T-cell (primary cell): ENCODE measurements at regions not wholly inside any gene's neighbourhood (a gene's known extent, or its start where the extent isn't known, plus 50 kb on each side); places are given as distances from the start of the nearest gene placed in this dataset.

ENCODE experiments used
- ATAC-seq, 4 experiments: fragments of 200-7000 bp in 3 of 4; fragments of 150-1000 bp in 1 of 4; cut with Tn5 transposase; replicated peaks in 1 of 4; 1 replicate in 3 of 4; 2 replicates in 1 of 4; pipeline ENCODE4 v1.10.0; 2021; ENCODE audit warnings: moderate library complexity in 3 of 4, mild to moderate bottlenecking in 2 of 4, moderate number of reproducible peaks in 1 of 4
- CTCF ChIA-PET, 2 donors: fragments of 300-600 bp; sonication (Branson Sonifier 250); formaldehyde crosslinking; loops; one replicate each; lab custom pipeline; 2022; ENCODE audit warnings: antibody characterized with exemption in 2 of 2; lab: Charles Lee
- POLR2A ChIA-PET, 2 donors: fragments of 300-600 bp; sonication (Branson Sonifier 250); formaldehyde crosslinking; loops; one replicate each; lab custom pipeline; 2022; ENCODE audit warnings: antibody characterized with exemption in 2 of 2; lab: Charles Lee
- DNase-seq, 35 experiments: peaks; one replicate each; pipeline versions ENCODE4 v3.0.0 to v3.0.0-alpha.2; 2013 to 2023
- H3K27ac ChIP-seq: one replicate; pipeline ENCODE4 v1.5.1; 2013; ENCODE audit warnings: low read length
- H3K27me3 ChIP-seq, 2 experiments: replicated peaks in 1 of 2; 1 replicate in 1 of 2; 2 replicates in 1 of 2; pipeline versions ENCODE4 v1.6.1 to v1.7.0; 2013; ENCODE audit warnings: low read length in 1 of 2, mixed read lengths in 1 of 2; ENCODE audit not compliant: control insufficient read depth in 2 of 2, insufficient read depth in 2 of 2; ENCODE audit errors: extremely low read depth in 1 of 2
- H3K36me3 ChIP-seq, 2 donors: 1 replicate in 1 of 2; 2 replicates in 1 of 2; pipeline versions ENCODE4 v1.6.1 to v1.7.0; 2013; ENCODE audit warnings: low read length in 1 of 2; ENCODE audit not compliant: control insufficient read depth in 2 of 2, insufficient read depth in 1 of 2; ENCODE audit errors: extremely low read depth in 1 of 2
- H3K4me1 ChIP-seq, 2 experiments: 1 replicate in 1 of 2; 2 replicates in 1 of 2; pipeline versions ENCODE4 v1.6.1 to v1.7.0; 2013; ENCODE audit warnings: low read length in 2 of 2, mixed read lengths in 1 of 2; ENCODE audit not compliant: insufficient read depth in 2 of 2, control insufficient read depth in 1 of 2; ENCODE audit errors: extremely low read depth in 1 of 2
- H3K4me3 ChIP-seq, 2 donors: 1 replicate in 1 of 2; 2 replicates in 1 of 2; pipeline versions ENCODE4 v1.5.1 to v1.7.0; 2013; ENCODE audit warnings: mild to moderate bottlenecking in 2 of 2, low read length in 1 of 2, moderate library complexity in 1 of 2; ENCODE audit not compliant: control insufficient read depth in 1 of 2; ENCODE audit errors: extremely low read depth in 1 of 2
- H3K9me3 ChIP-seq: 2 replicates; pipeline ENCODE4 v1.7.0; 2013
- H3K27ac Mint-ChIP-seq, 2 donors: one replicate each; pipeline ENCODE4 v1.8.0; 2020 to 2021; ENCODE audit warnings: mild to moderate bottlenecking in 2 of 2, mixed read lengths in 2 of 2
- H3K27me3 Mint-ChIP-seq, 2 donors: one replicate each; pipeline ENCODE4 v1.8.0; 2021 to 2022; ENCODE audit warnings: mixed read lengths in 2 of 2
- H3K36me3 Mint-ChIP-seq: one replicate; pipeline ENCODE4 v1.8.0; 2021; ENCODE audit warnings: mixed read lengths
- H3K4me1 Mint-ChIP-seq, 3 donors: one replicate each; pipeline ENCODE4 v1.8.0; 2020 to 2022; ENCODE audit warnings: mixed read lengths in 3 of 3, mild to moderate bottlenecking in 1 of 3
- H3K4me3 Mint-ChIP-seq, 3 donors: one replicate each; pipeline ENCODE4 v1.8.0; 2020 to 2022; ENCODE audit warnings: mild to moderate bottlenecking in 3 of 3, mixed read lengths in 3 of 3, moderate library complexity in 3 of 3
- H3K9me3 Mint-ChIP-seq, 3 donors: one replicate each; pipeline ENCODE4 v1.8.0; 2020 to 2022; ENCODE audit warnings: mixed read lengths in 3 of 3
- WGBS: methylation state at CpG from one replicate; pipeline ENCODE4 v1.1.5; 2013; ENCODE audit warnings: missing lambda C conversion rate; ENCODE audit not compliant: insufficient coverage; 5-methylcytosine and 5-hydroxymethylcytosine counted together

GRCh38 chr4:14792702-14793227 is 209.5 kb upstream of the CPEB2 start:
- ATAC-seq (no peak), DNase-seq (no peak)
- H3K36me3 ChIP-seq, result no peaks in the 10 kb centered on the region
- Mint-ChIP-seq H3K9me3 (peaks cover 10 to 32% (median 21%) of the 10 kb centered on the region in 3 donors), H3K36me3 (no peaks in the 10 kb centered on the region), H3K27me3 (peaks cover 8 to 12% of the 10 kb centered on the region in 2 donors), H3K27ac (no peak overlapping the region), H3K4me1 (no peaks in the 10 kb centered on the region), H3K4me3 (no peak overlapping the region)
- no peaks in the 10 kb centered on the region for H3K4me1 ChIP-seq
- H3K27ac ChIP-seq, result no peak overlapping the region
- POLR2A ChIA-PET, result no interaction called here
- no peaks in the 10 kb centered on the region for H3K27me3 ChIP-seq
- H3K9me3 ChIP-seq, result no peaks in the 10 kb centered on the region
- CTCF ChIA-PET, result interaction anchor here in 1 of 2 donors (0.6 kb wide), 1 partner anchor 1543 kb away, joined by 3 read pairs; no protein-coding TSS in a partner anchor
- H3K4me3 ChIP-seq, result no peak overlapping the region

- H3K4me3 Mint-ChIP-seq, result no peak overlapping the region
- H3K36me3 ChIP-seq, result no peaks in the 10 kb centered on the region
- no peak for DNase-seq
- H3K27ac ChIP-seq, result no peak overlapping the region
- H3K27ac Mint-ChIP-seq, result no peak overlapping the region
- WGBS, result 100% methylated on average over 1 of the region's 2 CpGs
- H3K27me3 ChIP-seq, result no peaks in the 10 kb centered on the region
- ATAC-seq, result no peak
- H3K4me3 ChIP-seq, result no peak overlapping the region
- peaks cover 2 to 21% of the 10 kb centered on the region in 2 donors for H3K27me3 Mint-ChIP-seq
- no peaks in the 10 kb centered on the region for H3K4me1 Mint-ChIP-seq
- POLR2A ChIA-PET, result no interaction called here
- H3K36me3 Mint-ChIP-seq, result no peaks in the 10 kb centered on the region
- CTCF ChIA-PET, result no interaction called here
- peaks cover 10 to 23% (median 17%) of the 10 kb centered on the region in 3 donors for H3K9me3 Mint-ChIP-seq
- no peaks in the 10 kb centered on the region for H3K4me1 ChIP-seq
- no peaks in the 10 kb centered on the region for H3K9me3 ChIP-seq
Measured at GRCh38 chr4:14800977-14801376, 201.3 kb upstream of the CPEB2 start.

- H3K27ac ChIP-seq, result no peak overlapping the region
- WGBS, result 50% methylated on average over 2 of the region's 2 CpGs
- no peaks in the 10 kb centered on the region for H3K27me3 ChIP-seq
- H3K4me1 ChIP-seq, result no peaks in the 10 kb centered on the region
- Mint-ChIP-seq H3K4me1 (no peaks in the 10 kb centered on the region), H3K36me3 (no peaks in the 10 kb centered on the region), H3K9me3 (peaks cover 8 to 17% (median 11%) of the 10 kb centered on the region in 3 donors), H3K27me3 (peaks cover 4 to 19% of the 10 kb centered on the region in 2 donors), H3K27ac (no peak overlapping the region), H3K4me3 (no peak overlapping the region)
- CTCF ChIA-PET, result no interaction called here
- POLR2A ChIA-PET, result no interaction called here
- DNase-seq (no peak), ATAC-seq (no peak)
- no peaks in the 10 kb centered on the region for H3K36me3 ChIP-seq
- H3K4me3 ChIP-seq, result no peak overlapping the region
- no peaks in the 10 kb centered on the region for H3K9me3 ChIP-seq
Measured at GRCh38 chr4:14802596-14802995, 199.7 kb upstream of the CPEB2 start.

GRCh38 chr4:14807856-14808255 is 194.4 kb upstream of the CPEB2 start:
- Mint-ChIP-seq H3K9me3 (no peaks in the 10 kb centered on the region), H3K4me3 (no peak overlapping the region), H3K36me3 (no peaks in the 10 kb centered on the region), H3K27me3 (peaks cover 2 to 17% of the 10 kb centered on the region in 2 donors), H3K4me1 (no peaks in the 10 kb centered on the region), H3K27ac (no peak overlapping the region)
- no CpG with 5 or more reads among the region's 4 CpGs for WGBS
- H3K27me3 ChIP-seq, result no peaks in the 10 kb centered on the region
- no peak overlapping the region for H3K4me3 ChIP-seq
- POLR2A ChIA-PET, result no interaction called here
- no peaks in the 10 kb centered on the region for H3K9me3 ChIP-seq
- no peak overlapping the region for H3K27ac ChIP-seq
- no peaks in the 10 kb centered on the region for H3K4me1 ChIP-seq
- no peak for ATAC-seq
- DNase-seq, result no peak
- CTCF ChIA-PET, result no interaction called here
- no peaks in the 10 kb centered on the region for H3K36me3 ChIP-seq

- Mint-ChIP-seq H3K4me1 (no peaks in the 10 kb centered on the region), H3K4me3 (no peak overlapping the region), H3K36me3 (no peaks in the 10 kb centered on the region), H3K9me3 (no peaks in the 10 kb centered on the region), H3K27me3 (peaks cover 2 to 17% of the 10 kb centered on the region in 2 donors), H3K27ac (no peak overlapping the region)
- Histone ChIP-seq H3K36me3 (no peaks in the 10 kb centered on the region), H3K4me3 (no peak overlapping the region), H3K9me3 (no peaks in the 10 kb centered on the region), H3K27me3 (no peaks in the 10 kb centered on the region), H3K27ac (no peak overlapping the region), H3K4me1 (no peaks in the 10 kb centered on the region)
- ChIA-PET POLR2A (no interaction called here), CTCF (no interaction called here)
- ATAC-seq (no peak), DNase-seq (no peak)
- WGBS, result no CpG with 5 or more reads among the region's 2 CpGs
Measured at GRCh38 chr4:14809203-14809602, 193.1 kb upstream of the CPEB2 start.

GRCh38 chr4:14810121-14810520 is 192.2 kb upstream of the CPEB2 start:
- CTCF ChIA-PET, result no interaction called here
- no peak overlapping the region for H3K27ac ChIP-seq
- Mint-ChIP-seq H3K4me1 (no peaks in the 10 kb centered on the region), H3K36me3 (no peaks in the 10 kb centered on the region), H3K4me3 (no peak overlapping the region), H3K9me3 (no peaks in the 10 kb centered on the region), H3K27me3 (peaks cover 2 to 16% of the 10 kb centered on the region in 2 donors), H3K27ac (no peak overlapping the region)
- POLR2A ChIA-PET, result no interaction called here
- WGBS, result no CpG with 5 or more reads among the region's 2 CpGs
- no peaks in the 10 kb centered on the region for H3K4me1 ChIP-seq
- no peaks in the 10 kb centered on the region for H3K27me3 ChIP-seq
- no peaks in the 10 kb centered on the region for H3K36me3 ChIP-seq
- no peaks in the 10 kb centered on the region for H3K9me3 ChIP-seq
- ATAC-seq (no peak), DNase-seq (no peak)
- no peak overlapping the region for H3K4me3 ChIP-seq

GRCh38 chr4:14810568-14810967 is 191.7 kb upstream of the CPEB2 start:
- WGBS, result no CpG with 5 or more reads among the region's 2 CpGs
- POLR2A ChIA-PET, result no interaction called here
- H3K27me3 ChIP-seq, result no peaks in the 10 kb centered on the region
- CTCF ChIA-PET, result no interaction called here
- Mint-ChIP-seq H3K4me3 (no peak overlapping the region), H3K27ac (no peak overlapping the region), H3K4me1 (no peaks in the 10 kb centered on the region), H3K27me3 (peaks cover 2 to 16% of the 10 kb centered on the region in 2 donors), H3K36me3 (no peaks in the 10 kb centered on the region), H3K9me3 (no peaks in the 10 kb centered on the region)
- H3K4me3 ChIP-seq, result no peak overlapping the region
- H3K9me3 ChIP-seq, result no peaks in the 10 kb centered on the region
- ATAC-seq (no peak), DNase-seq (no peak)
- H3K4me1 ChIP-seq, result no peaks in the 10 kb centered on the region
- no peak overlapping the region for H3K27ac ChIP-seq
- no peaks in the 10 kb centered on the region for H3K36me3 ChIP-seq
